ENCODE measurements at regions not wholly inside any gene's neighbourhood (a gene's known extent, or its start where the extent isn't known, plus 50 kb on each side); places are given as distances from the start of the nearest gene placed in this dataset.

- intact Hi-C loops (cut with micrococcal nuclease) = no loop called here
These were observed 154.8 kb upstream of the ETV3 start for GRCh38 chr1:157292809-157293564.

GRCh38 chr1:157292302-157292701 is 154.1 kb upstream of the ETV3 start:
- intact Hi-C loops (cut with micrococcal nuclease) = no loop called here

GRCh38 chr1:157291083-157291482 is 152.9 kb upstream of the ETV3 start:
- intact Hi-C loops (cut with micrococcal nuclease) = no loop called here

GRCh38 chr1:157289424-157290105 is 151.4 kb upstream of the ETV3 start:
- intact Hi-C loops (cut with micrococcal nuclease) = no loop called here

- intact Hi-C loops (cut with micrococcal nuclease) = no loop called here
These were observed 150.8 kb upstream of the ETV3 start for GRCh38 chr1:157288996-157289395.

- intact Hi-C loops (cut with micrococcal nuclease) = no loop called here
These were observed 150.3 kb upstream of the ETV3 start for GRCh38 chr1:157288492-157288891.

- intact Hi-C loops (cut with micrococcal nuclease) = no loop called here
These were observed 149.8 kb upstream of the ETV3 start for GRCh38 chr1:157288006-157288405.

GRCh38 chr1:157287462-157287861 is 149.3 kb upstream of the ETV3 start:
- intact Hi-C loops (cut with micrococcal nuclease) = no loop called here

- intact Hi-C loops (cut with micrococcal nuclease) = no loop called here
These were observed 148.6 kb upstream of the ETV3 start for GRCh38 chr1:157286646-157287420.

- intact Hi-C loops (cut with micrococcal nuclease) = no loop called here
These were observed 147.9 kb upstream of the ETV3 start for GRCh38 chr1:157286096-157286495.

GRCh38 chr1:157284451-157284850 is 146.3 kb upstream of the ETV3 start:
- intact Hi-C loops (cut with micrococcal nuclease) = no loop called here

- intact Hi-C loops (cut with micrococcal nuclease) = no loop called here
These were observed 141.6 kb upstream of the ETV3 start for GRCh38 chr1:157279802-157280140.

- intact Hi-C loops (cut with micrococcal nuclease) = no loop called here
These were observed 141.1 kb upstream of the ETV3 start for GRCh38 chr1:157279138-157279801.

GRCh38 chr1:157278383-157279137 is 140.4 kb upstream of the ETV3 start:
- intact Hi-C loops (cut with micrococcal nuclease) = no loop called here

- intact Hi-C loops (cut with micrococcal nuclease) = no loop called here
These were observed 139.7 kb upstream of the ETV3 start for GRCh38 chr1:157277913-157278312.

GRCh38 chr1:157277281-157277680 is 139.1 kb upstream of the ETV3 start:
- intact Hi-C loops (cut with micrococcal nuclease) = no loop called here

GRCh38 chr1:157274698-157275534 is 136.7 kb upstream of the ETV3 start:
- intact Hi-C loops (cut with micrococcal nuclease) = no loop called here

GRCh38 chr1:157272729-157273524 is 134.7 kb upstream of the ETV3 start:
- intact Hi-C loops (cut with micrococcal nuclease) = no loop called here

- intact Hi-C loops (cut with micrococcal nuclease) = no loop called here
These were observed 134.1 kb upstream of the ETV3 start for GRCh38 chr1:157272264-157272663.
